ENCODE measurements at regions not wholly inside any gene's neighbourhood (a gene's known extent, or its start where the extent isn't known, plus 50 kb on each side); places are given as distances from the start of the nearest gene placed in this dataset.

GRCh38 chr4:1541449-1542225 lies 135.4 kb upstream of the NKX1-1 start:
- WGBS, 4 donors: 69 to 75% (median 71%) methylated on average over 27 to 30 of the region's 30 CpGs
- TF ChIP-seq POLR2A (IDR thresholded peaks at IDR 0.05) (no peak), CTCF (IDR thresholded peaks at IDR 0.05) (no peak)
- Histone ChIP-seq H3K4me3 (no peak overlapping the region), H3K9me3 (replicated peaks in 1 of 3) (no peaks in the 10 kb centered on the region), H3K27ac (peak overlapping the region in 1 of 5 donors; percentile 22), H3K36me3 (replicated peaks in 1 of 2) (no peaks in the 10 kb centered on the region), H3K27me3 (peaks cover 4% of the 10 kb centered on the region), H3K4me1 (replicated peaks in 1 of 2) (no peaks in the 10 kb centered on the region)
- intact Hi-C loops (cut with DNase I): no loop called here
- peak in 2 of 7 donors; percentile 20 to 34 for DNase-seq

GRCh38 chr4:1540601-1541375 lies 134.5 kb upstream of the NKX1-1 start:
- H3K36me3 ChIP-seq (replicated peaks in 1 of 2): no peaks in the 10 kb centered on the region
- H3K27ac ChIP-seq: peak overlapping the region in 1 of 5 donors; percentile 34
- H3K27me3 ChIP-seq: peaks cover 4% of the 10 kb centered on the region
- intact Hi-C loops (cut with DNase I): no loop called here
- TF ChIP-seq CTCF (IDR thresholded peaks at IDR 0.05) (no peak), POLR2A (IDR thresholded peaks at IDR 0.05) (no peak)
- WGBS, 4 donors: 66 to 74% (median 70%) methylated on average over 9 to 33 of the region's 33 CpGs
- H3K9me3 ChIP-seq (replicated peaks in 1 of 3): no peaks in the 10 kb centered on the region
- no peak for DNase-seq
- no peaks in the 10 kb centered on the region for H3K4me1 ChIP-seq (replicated peaks in 1 of 2)
- no peak overlapping the region for H3K4me3 ChIP-seq

GRCh38 chr4:1539859-1540600 lies 133.8 kb upstream of the NKX1-1 start:
- H3K27ac ChIP-seq: no peak overlapping the region
- peaks cover 4% of the 10 kb centered on the region for H3K27me3 ChIP-seq
- H3K36me3 ChIP-seq (replicated peaks in 1 of 2): no peaks in the 10 kb centered on the region
- no peaks in the 10 kb centered on the region for H3K4me1 ChIP-seq (replicated peaks in 1 of 2)
- no peak for DNase-seq
- intact Hi-C loops (cut with DNase I): no loop called here
- no peak overlapping the region for H3K4me3 ChIP-seq
- TF ChIP-seq CTCF (IDR thresholded peaks at IDR 0.05) (no peak), POLR2A (IDR thresholded peaks at IDR 0.05) (no peak)
- WGBS, 4 donors: 77 to 88% (median 85%) methylated on average over 7 to 45 of the region's 45 CpGs
- no peaks in the 10 kb centered on the region for H3K9me3 ChIP-seq (replicated peaks in 1 of 3)
